ENCODE measurements at regions not wholly inside any gene's neighbourhood (a gene's known extent, or its start where the extent isn't known, plus 50 kb on each side); places are given as distances from the start of the nearest gene placed in this dataset.

- no peaks in the 10 kb centered on the region for H3K27me3 ChIP-seq
Observed at GRCh38 chr20:52785679-52786078, 186.5 kb upstream of the TSHZ2 start.

GRCh38 chr20:52783769-52784168 lies 188.4 kb upstream of the TSHZ2 start:
- Histone ChIP-seq H3K27ac (no peak overlapping the region), H3K9me3 (no peaks in the 10 kb centered on the region), H3K27me3 (no peaks in the 10 kb centered on the region), H3K4me3 (no peak overlapping the region), H3K36me3 (no peaks in the 10 kb centered on the region), H3K4me1 (no peaks in the 10 kb centered on the region)
- ATAC-seq: no peak
- TF ChIP-seq POLR2AphosphoS5 (IDR thresholded peaks at IDR 0.05): no peak
- TF ChIP-seq CTCF (IDR thresholded peaks at IDR 0.05): no peak
- TF ChIP-seq EP300 (IDR thresholded peaks at IDR 0.05): no peak
- no peak for TF ChIP-seq POLR2A (IDR thresholded peaks at IDR 0.05)
- WGBS, 2 donors (ENCODE audit: low coverage in 1 of 2): 42 to 88% methylated on average over 2 of the region's 2 CpGs

More at GRCh38 chr20:52785679-52786078, 186.5 kb upstream of the TSHZ2 start:
- Histone ChIP-seq H3K4me1 (no peaks in the 10 kb centered on the region), H3K27ac (no peak overlapping the region), H3K9me3 (no peaks in the 10 kb centered on the region), H3K36me3 (no peaks in the 10 kb centered on the region), H3K4me3 (no peak overlapping the region)
- WGBS, 2 donors (ENCODE audit: low coverage in 1 of 2): 55 to 61% methylated on average over 4 to 6 of the region's 6 CpGs
- ATAC-seq: no peak
- TF ChIP-seq EP300 (IDR thresholded peaks at IDR 0.05): no peak
- TF ChIP-seq POLR2A (IDR thresholded peaks at IDR 0.05): no peak
- TF ChIP-seq CTCF (IDR thresholded peaks at IDR 0.05): no peak
- TF ChIP-seq POLR2AphosphoS5 (IDR thresholded peaks at IDR 0.05): no peak

GRCh38 chr20:52780462-52780861 lies 191.7 kb upstream of the TSHZ2 start:
- Histone ChIP-seq H3K4me3 (no peak overlapping the region), H3K4me1 (no peaks in the 10 kb centered on the region), H3K36me3 (no peaks in the 10 kb centered on the region), H3K27me3 (no peaks in the 10 kb centered on the region), H3K9me3 (no peaks in the 10 kb centered on the region), H3K27ac (no peak overlapping the region)
- ATAC-seq: no peak
- WGBS, 2 donors (ENCODE audit: low coverage in 1 of 2): 38 to 42% methylated on average over 2 of the region's 2 CpGs
- no peak for TF ChIP-seq CTCF (IDR thresholded peaks at IDR 0.05)
- TF ChIP-seq EP300 (IDR thresholded peaks at IDR 0.05): no peak
- TF ChIP-seq POLR2AphosphoS5 (IDR thresholded peaks at IDR 0.05): no peak
- no peak for TF ChIP-seq POLR2A (IDR thresholded peaks at IDR 0.05)

- H3K9me3 ChIP-seq: no peaks in the 10 kb centered on the region
- H3K27me3 ChIP-seq: no peaks in the 10 kb centered on the region
- H3K36me3 ChIP-seq: no peaks in the 10 kb centered on the region
- H3K27ac ChIP-seq: no peak overlapping the region
- no peak overlapping the region for H3K4me3 ChIP-seq
- 87 to 92% methylated on average over 3 of the region's 3 CpGs for WGBS, 2 donors (ENCODE audit: low coverage in 1 of 2)
- ATAC-seq: no peak
- TF ChIP-seq POLR2A (IDR thresholded peaks at IDR 0.05): no peak
- TF ChIP-seq POLR2AphosphoS5 (IDR thresholded peaks at IDR 0.05): no peak
- no peak for TF ChIP-seq CTCF (IDR thresholded peaks at IDR 0.05)
- no peaks in the 10 kb centered on the region for H3K4me1 ChIP-seq
Observed at GRCh38 chr20:52779125-52779524, 193.0 kb upstream of the TSHZ2 start.

- TF ChIP-seq CTCF (IDR thresholded peaks at IDR 0.05): no peak
- no peak for TF ChIP-seq POLR2AphosphoS5 (IDR thresholded peaks at IDR 0.05)
- no peak for TF ChIP-seq EP300 (IDR thresholded peaks at IDR 0.05)
- TF ChIP-seq POLR2A (IDR thresholded peaks at IDR 0.05): no peak
- ATAC-seq: no peak
- Histone ChIP-seq H3K27ac (no peak overlapping the region), H3K27me3 (no peaks in the 10 kb centered on the region), H3K9me3 (no peaks in the 10 kb centered on the region), H3K4me3 (no peak overlapping the region), H3K4me1 (no peaks in the 10 kb centered on the region), H3K36me3 (no peaks in the 10 kb centered on the region)
- 94 to 100% methylated on average over 4 of the region's 4 CpGs for WGBS, 2 donors (ENCODE audit: low coverage in 1 of 2)
Observed at GRCh38 chr20:52777171-52777570, 195.0 kb upstream of the TSHZ2 start.

Measured in gastroesophageal sphincter (tissue), 4 donors.